H9 (cell line): ENCODE measurements at regions not wholly inside any gene's neighbourhood (a gene's known extent, or its start where the extent isn't known, plus 50 kb on each side); places are given as distances from the start of the nearest gene placed in this dataset.

Source experiments
- DNase-seq: peaks from one replicate; pipeline ENCODE4 v3.0.0-alpha.2; 2017
- H2AFZ ChIP-seq: one replicate; pipeline ENCODE4 v1.6.1; 2013; ENCODE audit warnings: mild to moderate bottlenecking, low read length, control low read depth, moderate library complexity
- H2AK5ac ChIP-seq: 2 replicates; pipeline ENCODE4 v1.6.1; 2013; ENCODE audit warnings: low read length, control low read depth, mixed read lengths; ENCODE audit not compliant: insufficient read length
- H2BK120ac ChIP-seq: one replicate; pipeline ENCODE4 v1.6.1; 2013; ENCODE audit warnings: low read depth, mild to moderate bottlenecking, low read length, control low read depth, inconsistent platforms; ENCODE audit not compliant: poor library complexity, severe bottlenecking
- H2BK12ac ChIP-seq: 2 replicates; pipeline ENCODE4 v1.6.1; 2013; ENCODE audit warnings: low read length, control low read depth, mixed read lengths, low read depth; ENCODE audit not compliant: insufficient read length
- H2BK15ac ChIP-seq: 2 replicates; pipeline ENCODE4 v1.6.1; 2013; ENCODE audit warnings: low read depth, low read length, control low read depth
- H2BK20ac ChIP-seq: one replicate; pipeline ENCODE4 v1.6.1; 2013; ENCODE audit warnings: low read depth, mild to moderate bottlenecking, low read length, control low read depth, inconsistent platforms; ENCODE audit not compliant: poor library complexity, severe bottlenecking
- H2BK5ac ChIP-seq: 2 replicates; pipeline ENCODE4 v1.6.1; 2013; ENCODE audit warnings: low read length, control low read depth, mixed read lengths; ENCODE audit not compliant: insufficient read length
- H3K14ac ChIP-seq: 2 replicates; pipeline ENCODE4 v1.6.1; 2013; ENCODE audit warnings: low read length, control low read depth; ENCODE audit not compliant: insufficient read depth
- H3K18ac ChIP-seq: 2 replicates; pipeline ENCODE4 v1.6.1; 2013; ENCODE audit warnings: low read depth, mild to moderate bottlenecking, mixed read lengths, low read length, control low read depth; ENCODE audit not compliant: insufficient read length
- H3K23ac ChIP-seq: 2 replicates; pipeline ENCODE4 v1.6.1; 2013; ENCODE audit warnings: low read length, control low read depth, mixed read lengths, low read depth; ENCODE audit not compliant: insufficient read length
- H3K23me2 ChIP-seq: 2 replicates; pipeline ENCODE4 v1.6.1; 2013; ENCODE audit warnings: low read depth, mild to moderate bottlenecking, mixed read lengths, low read length, control low read depth; ENCODE audit not compliant: insufficient read length, poor library complexity, severe bottlenecking
- H3K27ac ChIP-seq: 2 replicates; pipeline ENCODE4 v1.5.1; 2013; ENCODE audit warnings: low read length, control low read depth, mixed read lengths, low read depth; ENCODE audit not compliant: insufficient read length
- H3K27me3 ChIP-seq: 2 replicates; pipeline ENCODE4 v1.6.1; 2013; ENCODE audit warnings: low read length, control low read depth, inconsistent platforms; ENCODE audit not compliant: insufficient read depth
- H3K4ac ChIP-seq: 2 replicates; pipeline ENCODE4 v1.6.1; 2013; ENCODE audit warnings: low read depth, mild to moderate bottlenecking, control low read depth, inconsistent platforms, low read length, moderate library complexity
- H3K4me1 ChIP-seq: 2 replicates; pipeline ENCODE4 v1.6.1; 2013; ENCODE audit warnings: low read length, control low read depth, inconsistent platforms; ENCODE audit not compliant: insufficient read depth
- H3K4me2 ChIP-seq: 2 replicates; pipeline ENCODE4 v1.6.1; 2013; ENCODE audit warnings: low read length, control low read depth, mixed read lengths; ENCODE audit not compliant: insufficient read length, insufficient read depth
- H3K56ac ChIP-seq: 2 replicates; pipeline ENCODE4 v1.6.1; 2013; ENCODE audit warnings: low read depth, mild to moderate bottlenecking, mixed read lengths, low read length, control low read depth; ENCODE audit not compliant: insufficient read length
- H3K79me1 ChIP-seq: 2 replicates; pipeline ENCODE4 v1.6.1; 2013; ENCODE audit warnings: low read depth, mild to moderate bottlenecking, moderate library complexity, low read length, control low read depth, inconsistent platforms; ENCODE audit not compliant: insufficient read depth, poor library complexity, severe bottlenecking
- H3K79me2 ChIP-seq: 2 replicates; pipeline ENCODE4 v1.6.1; 2013; ENCODE audit warnings: low read length, control low read depth, inconsistent platforms; ENCODE audit not compliant: insufficient read depth
- H3K9ac ChIP-seq: 2 replicates; pipeline ENCODE4 v1.6.1; 2013; ENCODE audit warnings: low read length, control low read depth, mixed read lengths; ENCODE audit not compliant: insufficient read length; ENCODE audit errors: extremely low read depth
- H3K9me3 ChIP-seq: one replicate; pipeline ENCODE4 v1.6.1; 2013; ENCODE audit warnings: low read depth, low read length, inconsistent platforms; ENCODE audit not compliant: control insufficient read depth
- H3T11ph ChIP-seq: one replicate; pipeline ENCODE4 v1.6.1; 2013; ENCODE audit warnings: mild to moderate bottlenecking, low read length, control low read depth, inconsistent platforms
- H4K20me1 ChIP-seq: one replicate; pipeline ENCODE4 v1.6.1; 2013; ENCODE audit not compliant: control insufficient read depth, insufficient read length, insufficient read depth
- H4K5ac ChIP-seq: 2 replicates; pipeline ENCODE4 v1.6.1; 2013; ENCODE audit warnings: low read depth, mild to moderate bottlenecking, mixed read lengths, low read length, control low read depth; ENCODE audit not compliant: insufficient read length
- H4K8ac ChIP-seq: replicated peaks from 2 replicates; pipeline ENCODE4 v1.6.1; 2013; ENCODE audit warnings: low read length, control low read depth, mixed read lengths, low read depth; ENCODE audit not compliant: insufficient read length
- H4K91ac ChIP-seq: 2 replicates; pipeline ENCODE4 v1.6.1; 2013; ENCODE audit warnings: low read depth, mild to moderate bottlenecking, moderate library complexity, mixed read lengths, low read length, control low read depth; ENCODE audit not compliant: insufficient read length
- H3K27ac Mint-ChIP-seq, 3 experiments: 2 replicates in 2 of 3; 3 replicates in 1 of 3; pipeline ENCODE4 v1.8.0; 2020 to 2021; ENCODE audit warnings: mixed read lengths in 3 of 3, mild to moderate bottlenecking in 1 of 3, moderate library complexity in 1 of 3
- H3K27me3 Mint-ChIP-seq: 2 replicates; pipeline ENCODE4 v1.8.0; 2021; ENCODE audit warnings: low read depth, mild to moderate bottlenecking, moderate library complexity, mixed read lengths
- H3K36me3 Mint-ChIP-seq, 3 experiments: 2 replicates in 2 of 3; 3 replicates in 1 of 3; pipeline ENCODE4 v1.8.0; 2020 to 2021; ENCODE audit warnings: low read depth in 3 of 3, mixed read lengths in 3 of 3; ENCODE audit not compliant: insufficient read depth in 1 of 3
- H3K4me1 Mint-ChIP-seq, 2 experiments: 2 replicates each; pipeline ENCODE4 v1.8.0; 2020; ENCODE audit warnings: mixed read lengths in 2 of 2
- H3K4me3 Mint-ChIP-seq, 2 experiments: 2 replicates in 1 of 2; 3 replicates in 1 of 2; pipeline ENCODE4 v1.8.0; 2020 to 2021; ENCODE audit warnings: mild to moderate bottlenecking in 2 of 2, mixed read lengths in 2 of 2, moderate library complexity in 1 of 2
- H3K9me3 Mint-ChIP-seq, 2 experiments: 2 replicates in 1 of 2; 3 replicates in 1 of 2; pipeline ENCODE4 v1.8.0; 2020; ENCODE audit warnings: mild to moderate bottlenecking in 2 of 2, mixed read lengths in 2 of 2, moderate library complexity in 1 of 2
- WGBS: extraction: QIAGEN DNeasy Blood & Tissue Kit; methylation state at CpG from one replicate; pipeline ENCODE4 v1.1.7; 2013; ENCODE audit warnings: missing lambda C conversion rate, low lambda C conversion rate, mixed read lengths; ENCODE audit not compliant: insufficient read length; ENCODE audit errors: extremely low coverage; 5-methylcytosine and 5-hydroxymethylcytosine counted together
- TF ChIP-seq, protein P1 (sequence below): fragments of 200-600 bp; sonication (generic); conservative IDR thresholded peaks from 3 replicates; pipeline ENCODE4 v1.8.0; 2021; ENCODE audit warnings: antibody characterized with exemption, mild to moderate bottlenecking

DNA sequence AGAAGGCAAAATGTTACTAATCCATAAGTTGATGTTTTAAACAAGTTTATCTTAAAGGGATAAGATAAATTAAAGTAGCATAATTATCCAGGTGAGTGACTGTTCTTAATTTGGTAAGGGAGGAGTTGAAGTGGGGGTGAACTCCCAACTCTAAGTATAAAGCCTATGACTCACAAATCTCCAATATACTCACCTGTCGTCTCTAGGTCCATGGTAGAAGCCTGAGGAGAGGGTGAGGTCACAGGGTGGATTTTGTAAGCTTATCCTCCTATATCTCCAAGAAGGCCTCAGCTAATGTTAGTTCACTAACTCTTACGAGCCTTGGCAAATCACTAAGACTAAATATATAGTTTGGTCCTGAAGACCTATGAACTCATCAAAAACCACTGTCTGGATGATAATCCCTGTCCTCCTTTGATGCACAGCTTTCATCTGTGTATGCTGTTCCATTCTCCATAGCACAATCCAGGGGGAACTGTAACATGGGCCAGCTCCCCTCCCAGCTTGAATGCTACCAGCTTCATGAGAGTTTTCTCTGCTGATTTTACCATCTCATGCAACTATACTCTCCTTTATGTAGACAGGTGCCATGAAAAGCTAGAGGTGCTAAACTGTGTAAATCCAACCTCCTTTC is 158.7 kb downstream of the BTC start:
- no peak overlapping the region for H3K4me2 ChIP-seq
- H3K4me3 Mint-ChIP-seq, result no peak overlapping the region
- H3K4me1 ChIP-seq, result no peaks in the 10 kb centered on the region
- no CpG with 5 or more reads among the region's 2 CpGs for WGBS
- no peak overlapping the region for H2BK120ac ChIP-seq
- no peak overlapping the region for H4K91ac ChIP-seq
- H3T11ph ChIP-seq, result no peak overlapping the region
- no peaks in the 10 kb centered on the region for H3K9me3 Mint-ChIP-seq
- no peak overlapping the region for H4K5ac ChIP-seq
- H2BK5ac ChIP-seq, result no peak overlapping the region
- no peaks in the 10 kb centered on the region for H3K79me2 ChIP-seq
- no peaks in the 10 kb centered on the region for H3K9me3 ChIP-seq
- H2AK5ac ChIP-seq, result no peak overlapping the region
- no peak overlapping the region for H2BK20ac ChIP-seq
- H4K20me1 ChIP-seq, result no peaks in the 10 kb centered on the region
- H3K23me2 ChIP-seq, result no peaks in the 10 kb centered on the region
- no peak overlapping the region; a peak in 1 of 7 replicates for H3K27ac Mint-ChIP-seq
- no peak overlapping the region for H3K14ac ChIP-seq
- DNase-seq, result no peak
- H2BK15ac ChIP-seq, result no peak overlapping the region
- no peak overlapping the region for H3K18ac ChIP-seq
- no peaks in the 10 kb centered on the region for H3K27me3 ChIP-seq
- H3K36me3 Mint-ChIP-seq, result no peaks in the 10 kb centered on the region
- no peaks in the 10 kb centered on the region for H3K27me3 Mint-ChIP-seq
- TF ChIP-seq, protein P1, sequence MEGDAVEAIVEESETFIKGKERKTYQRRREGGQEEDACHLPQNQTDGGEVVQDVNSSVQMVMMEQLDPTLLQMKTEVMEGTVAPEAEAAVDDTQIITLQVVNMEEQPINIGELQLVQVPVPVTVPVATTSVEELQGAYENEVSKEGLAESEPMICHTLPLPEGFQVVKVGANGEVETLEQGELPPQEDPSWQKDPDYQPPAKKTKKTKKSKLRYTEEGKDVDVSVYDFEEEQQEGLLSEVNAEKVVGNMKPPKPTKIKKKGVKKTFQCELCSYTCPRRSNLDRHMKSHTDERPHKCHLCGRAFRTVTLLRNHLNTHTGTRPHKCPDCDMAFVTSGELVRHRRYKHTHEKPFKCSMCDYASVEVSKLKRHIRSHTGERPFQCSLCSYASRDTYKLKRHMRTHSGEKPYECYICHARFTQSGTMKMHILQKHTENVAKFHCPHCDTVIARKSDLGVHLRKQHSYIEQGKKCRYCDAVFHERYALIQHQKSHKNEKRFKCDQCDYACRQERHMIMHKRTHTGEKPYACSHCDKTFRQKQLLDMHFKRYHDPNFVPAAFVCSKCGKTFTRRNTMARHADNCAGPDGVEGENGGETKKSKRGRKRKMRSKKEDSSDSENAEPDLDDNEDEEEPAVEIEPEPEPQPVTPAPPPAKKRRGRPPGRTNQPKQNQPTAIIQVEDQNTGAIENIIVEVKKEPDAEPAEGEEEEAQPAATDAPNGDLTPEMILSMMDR, result no peak
- no peak overlapping the region for H2BK12ac ChIP-seq
- no peak overlapping the region for H3K56ac ChIP-seq
- H4K8ac ChIP-seq, result no peak overlapping the region
- H3K4ac ChIP-seq, result no peak overlapping the region
- H3K23ac ChIP-seq, result no peak overlapping the region
- no peak overlapping the region for H2AFZ ChIP-seq
- H3K79me1 ChIP-seq, result no peaks in the 10 kb centered on the region
- H3K4me1 Mint-ChIP-seq, result peaks cover 3 to 5% of the 10 kb centered on the region in 2 experiments; a peak in 1 of 4 replicates
- no peak overlapping the region for H3K9ac ChIP-seq
- no peak overlapping the region for H3K27ac ChIP-seq
